Karpas-422 (cell line): ENCODE measurements at regions not wholly inside any gene's neighbourhood (a gene's known extent, or its start where the extent isn't known, plus 50 kb on each side); places are given as distances from the start of the nearest gene placed in this dataset.
A peak's percentile ranks its signal among the peaks of the same experiment; 100 is the strongest.

Experiments
- DNase-seq: peaks from one replicate; pipeline ENCODE4 v3.0.0-alpha.2; 2015
- H2AFZ ChIP-seq: fragments of 200-600 bp; sonication (generic); 2 replicates; pipeline ENCODE4 v1.6.1; 2014; ENCODE audit warnings: antibody characterized with exemption, low read length, mixed read lengths
- H3K27ac ChIP-seq: fragments of 200-600 bp; sonication (generic); 2 replicates; pipeline ENCODE4 v1.5.1; 2014; ENCODE audit warnings: mild to moderate bottlenecking, low read length, moderate library complexity
- H3K27me3 ChIP-seq: fragments of 200-600 bp; sonication (generic); 2 replicates; pipeline ENCODE4 v1.6.1; 2014; ENCODE audit warnings: low read length, mixed read lengths
- H3K36me3 ChIP-seq: fragments of 200-600 bp; sonication (generic); 2 replicates; pipeline ENCODE4 v1.6.1; 2014; ENCODE audit warnings: low read length, mixed read lengths; ENCODE audit not compliant: insufficient read depth
- H3K4me1 ChIP-seq: fragments of 200-600 bp; sonication (generic); 2 replicates; pipeline ENCODE4 v1.6.1; 2014; ENCODE audit warnings: mild to moderate bottlenecking, low read length, mixed read lengths
- H3K4me2 ChIP-seq: fragments of 200-600 bp; sonication (generic); 2 replicates; pipeline ENCODE4 v1.6.1; 2014; ENCODE audit warnings: low read length, low read depth, mild to moderate bottlenecking; ENCODE audit not compliant: poor library complexity, severe bottlenecking
- H3K4me3 ChIP-seq: fragments of 200-600 bp; sonication (generic); 2 replicates; pipeline ENCODE4 v1.5.1; 2014; ENCODE audit warnings: mild to moderate bottlenecking, antibody characterized with exemption, low read length, mixed read lengths
- H3K79me2 ChIP-seq: fragments of 200-600 bp; sonication (generic); 2 replicates; pipeline ENCODE4 v1.6.1; 2014; ENCODE audit warnings: mild to moderate bottlenecking, low read length, mixed read lengths
- H3K9ac ChIP-seq: fragments of 200-600 bp; sonication (generic); 2 replicates; pipeline ENCODE4 v1.6.0; 2014; ENCODE audit warnings: low read length
- H3K9me2 ChIP-seq: fragments of 200-600 bp; sonication (generic), shearing (Covaris generic); replicated peaks from 2 replicates; pipeline ENCODE4 v1.6.0; 2014; ENCODE audit warnings: mild to moderate bottlenecking, low read length, moderate library complexity; ENCODE audit not compliant: insufficient read depth
- H3K9me3 ChIP-seq: fragments of 300-700, 200-600 bp; sonication (generic); 2 replicates; pipeline ENCODE4 v1.6.1; 2014; ENCODE audit warnings: low read length, mixed read lengths
- H4K20me1 ChIP-seq: fragments of 200-600 bp; sonication (generic); 2 replicates; pipeline ENCODE4 v1.6.1; 2014; ENCODE audit warnings: mild to moderate bottlenecking, antibody characterized with exemption, low read length, low read depth; ENCODE audit not compliant: insufficient read depth

DNA sequence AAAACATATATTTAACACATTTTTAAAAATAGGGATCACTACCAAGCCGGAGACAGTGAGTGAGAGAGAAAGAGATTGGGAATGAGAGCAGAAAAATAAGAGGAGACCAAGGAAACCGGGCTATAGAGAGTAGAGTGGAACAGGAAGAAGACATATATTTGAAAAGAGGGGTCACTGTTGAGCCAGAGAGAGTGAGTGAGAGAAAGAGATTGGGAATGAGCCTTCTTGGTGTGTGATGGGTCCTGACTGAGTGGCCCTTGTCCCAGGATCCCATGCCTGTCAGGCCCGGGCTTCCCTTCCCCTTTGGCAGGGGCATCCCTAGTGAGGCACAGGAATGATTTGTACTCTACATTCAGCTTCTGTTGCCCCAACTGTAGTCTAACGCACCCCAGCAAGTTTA is 646.6 kb downstream of the NTRK3 start:
- no peak overlapping the region for H3K9ac ChIP-seq

DNA sequence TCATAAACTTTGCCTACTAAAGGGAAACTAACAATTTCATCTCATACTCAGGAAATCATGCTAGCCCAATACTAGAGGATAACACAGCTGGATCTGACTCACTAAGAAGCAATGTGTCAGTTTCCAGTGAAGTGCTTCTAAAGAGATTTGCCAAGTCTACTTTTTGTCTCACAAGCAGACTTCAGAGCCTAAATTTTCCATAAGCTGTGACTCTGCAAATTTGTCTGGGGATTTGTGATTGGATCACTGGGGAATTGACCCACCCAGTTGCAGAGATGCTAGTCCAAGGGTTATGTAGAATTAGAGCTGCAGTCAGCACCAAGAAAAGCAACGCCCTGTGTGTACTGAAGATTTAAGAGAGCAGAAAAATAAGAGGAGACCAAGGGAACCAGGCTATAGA is 647.1 kb downstream of the NTRK3 start:
- Histone ChIP-seq H3K4me2 (no peak overlapping the region), H2AFZ (no peak overlapping the region)

More for the DNA sequence above, 646.6 kb downstream of the NTRK3 start:
- H3K9me2 ChIP-seq, result no peaks in the 10 kb centered on the region
- no peaks in the 10 kb centered on the region for H3K4me1 ChIP-seq
- no peak overlapping the region for H3K4me3 ChIP-seq
- no peak overlapping the region for H2AFZ ChIP-seq
- no peaks in the 10 kb centered on the region for H3K27me3 ChIP-seq
- no peak overlapping the region for H3K27ac ChIP-seq
- DNase-seq, result no peak
- H3K4me2 ChIP-seq, result no peak overlapping the region
- no peaks in the 10 kb centered on the region for H4K20me1 ChIP-seq
- no peaks in the 10 kb centered on the region for H3K79me2 ChIP-seq
- no peaks in the 10 kb centered on the region for H3K36me3 ChIP-seq
- no peaks in the 10 kb centered on the region for H3K9me3 ChIP-seq

DNA sequence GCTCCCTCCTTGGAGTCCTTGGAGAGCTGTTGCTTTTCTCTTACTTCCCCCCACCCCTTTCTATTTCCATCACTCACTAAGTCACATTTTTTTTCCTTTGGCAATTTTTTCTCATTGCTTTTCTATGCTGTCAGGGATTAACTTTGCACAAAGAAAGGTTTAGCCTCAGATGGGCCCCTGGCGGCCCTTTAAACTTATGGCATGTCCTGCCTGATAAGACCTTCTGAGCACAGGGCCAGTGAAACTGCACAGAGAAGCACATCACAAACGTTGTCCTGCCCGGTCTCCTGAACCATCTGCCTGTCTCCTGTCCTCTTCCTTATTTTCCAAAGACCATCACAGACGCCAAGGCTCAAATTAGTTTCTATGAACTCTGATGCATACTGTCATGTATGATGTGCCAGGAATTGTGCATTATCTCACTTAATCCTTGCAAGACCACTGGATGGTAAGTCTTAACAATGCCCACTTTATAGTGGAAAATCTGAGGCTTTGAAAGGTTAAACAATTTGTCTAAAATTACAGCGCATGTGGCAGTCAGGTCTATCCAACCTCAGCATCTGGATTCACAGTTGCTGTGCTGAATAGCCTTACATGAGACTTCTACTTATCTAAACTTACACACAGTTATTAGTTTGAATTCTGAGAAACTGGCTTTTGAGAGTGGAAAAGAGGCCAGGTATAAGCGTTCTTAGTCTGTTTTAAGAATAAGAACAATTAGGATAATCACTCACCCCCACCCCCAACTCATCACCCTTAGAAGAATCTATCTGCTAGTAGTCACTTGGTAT is 648.1 kb downstream of the NTRK3 start:
- no peaks in the 10 kb centered on the region for H4K20me1 ChIP-seq
- H3K4me2 ChIP-seq, result no peak overlapping the region
- H3K27ac ChIP-seq, result no peak overlapping the region
- H3K9me3 ChIP-seq, result no peaks in the 10 kb centered on the region
- no peak overlapping the region for H3K9ac ChIP-seq
- H3K4me1 ChIP-seq, result no peaks in the 10 kb centered on the region
- no peaks in the 10 kb centered on the region for H3K27me3 ChIP-seq
- no peaks in the 10 kb centered on the region for H3K9me2 ChIP-seq
- H2AFZ ChIP-seq, result no peak overlapping the region
- no peaks in the 10 kb centered on the region for H3K79me2 ChIP-seq
- no peak overlapping the region for H3K4me3 ChIP-seq
- DNase-seq, result no peak
- H3K36me3 ChIP-seq, result no peaks in the 10 kb centered on the region

More for the DNA sequence above, 647.1 kb downstream of the NTRK3 start:
- no peaks in the 10 kb centered on the region for H3K4me1 ChIP-seq
- H3K27me3 ChIP-seq, result no peaks in the 10 kb centered on the region
- no peaks in the 10 kb centered on the region for H3K79me2 ChIP-seq
- no peak overlapping the region for H3K4me3 ChIP-seq
- H3K9ac ChIP-seq, result no peak overlapping the region
- H3K9me2 ChIP-seq, result no peaks in the 10 kb centered on the region
- no peak for DNase-seq
- no peaks in the 10 kb centered on the region for H3K9me3 ChIP-seq
- H3K27ac ChIP-seq, result no peak overlapping the region
- no peaks in the 10 kb centered on the region for H3K36me3 ChIP-seq
- no peaks in the 10 kb centered on the region for H4K20me1 ChIP-seq

DNA sequence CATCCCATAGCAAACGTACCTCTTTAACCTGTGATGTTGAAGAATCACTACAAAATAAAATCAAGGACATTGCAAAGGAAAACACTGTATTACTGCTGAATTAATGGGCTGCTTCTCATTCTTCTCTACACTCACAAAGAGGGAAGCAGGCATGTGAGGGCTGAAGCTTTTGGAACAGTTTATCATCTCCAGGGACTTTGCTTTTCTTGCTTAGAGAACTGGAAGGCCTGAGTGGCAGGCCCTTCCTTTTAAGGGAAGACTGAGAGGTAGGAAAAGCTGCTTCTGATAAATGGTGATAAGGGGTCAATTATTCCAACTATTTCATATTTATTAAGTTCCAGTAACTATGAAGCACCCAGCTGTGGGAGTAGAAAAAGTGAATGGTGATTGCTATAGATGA is 649.6 kb downstream of the NTRK3 start:
- no peak overlapping the region for H3K4me3 ChIP-seq

DNA sequence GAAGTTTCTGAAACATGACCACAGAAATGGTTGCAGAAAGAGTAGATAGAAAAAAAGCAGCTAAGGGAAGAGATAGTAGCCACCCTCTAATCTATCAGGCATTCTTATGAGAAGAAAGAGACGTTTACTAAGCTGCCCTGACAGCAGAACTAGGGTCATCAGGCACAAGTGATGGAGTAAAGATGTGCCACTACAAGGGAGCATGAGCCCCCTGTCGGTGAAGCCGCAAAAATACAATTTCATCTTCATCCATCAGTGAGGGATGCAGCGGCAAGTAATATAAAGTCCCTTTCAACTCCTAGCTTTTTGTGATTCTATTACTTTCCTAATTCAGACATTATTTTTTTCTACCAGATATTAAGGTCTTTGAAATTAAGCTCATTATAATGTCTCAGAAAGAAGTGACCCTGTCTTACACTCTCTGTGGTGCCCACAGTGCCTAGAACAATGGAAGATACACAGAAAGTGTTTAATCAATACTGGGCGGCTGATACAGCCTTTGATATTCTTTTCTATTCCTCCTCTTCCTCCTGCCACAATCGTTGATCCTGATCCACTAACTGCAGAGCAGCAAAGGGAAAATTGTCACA is 651.6 kb downstream of the NTRK3 start:
- H3K79me2 ChIP-seq, result no peaks in the 10 kb centered on the region
- H4K20me1 ChIP-seq, result no peaks in the 10 kb centered on the region
- H3K4me2 ChIP-seq, result no peak overlapping the region
- no peak overlapping the region for H3K4me3 ChIP-seq
- no peak overlapping the region for H3K9ac ChIP-seq
- no peaks in the 10 kb centered on the region for H3K4me1 ChIP-seq
- no peaks in the 10 kb centered on the region for H3K27me3 ChIP-seq
- H3K36me3 ChIP-seq, result no peaks in the 10 kb centered on the region
- no peaks in the 10 kb centered on the region for H3K9me3 ChIP-seq
- H2AFZ ChIP-seq, result no peak overlapping the region
- H3K9me2 ChIP-seq, result no peaks in the 10 kb centered on the region
- DNase-seq, result peak; percentile 75
- no peak overlapping the region for H3K27ac ChIP-seq

More for the DNA sequence above, 649.6 kb downstream of the NTRK3 start:
- Histone ChIP-seq H3K4me1 (no peaks in the 10 kb centered on the region), H3K36me3 (no peaks in the 10 kb centered on the region), H3K9me3 (no peaks in the 10 kb centered on the region), H3K27me3 (no peaks in the 10 kb centered on the region), H3K9ac (no peak overlapping the region), H4K20me1 (no peaks in the 10 kb centered on the region), H3K4me2 (no peak overlapping the region), H3K27ac (no peak overlapping the region), H3K79me2 (no peaks in the 10 kb centered on the region), H2AFZ (no peak overlapping the region), H3K9me2 (no peaks in the 10 kb centered on the region)
- no peak for DNase-seq

DNA sequence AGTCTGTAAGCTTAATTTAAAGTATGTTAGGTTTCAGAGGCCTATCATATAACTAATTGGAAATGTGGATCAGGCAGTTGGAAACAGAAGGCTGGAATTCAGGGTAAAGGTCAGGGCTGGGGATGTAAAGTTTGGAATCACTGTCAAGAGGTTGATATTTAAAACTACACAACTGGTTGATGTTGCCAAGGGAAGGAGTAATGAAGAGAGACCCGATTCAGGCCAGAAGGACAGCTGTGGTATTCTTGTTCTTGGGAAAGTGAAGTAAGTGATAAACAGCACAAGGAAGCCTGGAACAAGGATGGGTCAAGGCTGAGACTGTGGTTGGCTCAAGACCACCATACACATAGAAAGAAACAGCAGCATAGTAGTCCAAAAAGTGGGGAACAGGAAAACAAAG is 654.2 kb downstream of the NTRK3 start:
- no peak overlapping the region for H2AFZ ChIP-seq

DNA sequence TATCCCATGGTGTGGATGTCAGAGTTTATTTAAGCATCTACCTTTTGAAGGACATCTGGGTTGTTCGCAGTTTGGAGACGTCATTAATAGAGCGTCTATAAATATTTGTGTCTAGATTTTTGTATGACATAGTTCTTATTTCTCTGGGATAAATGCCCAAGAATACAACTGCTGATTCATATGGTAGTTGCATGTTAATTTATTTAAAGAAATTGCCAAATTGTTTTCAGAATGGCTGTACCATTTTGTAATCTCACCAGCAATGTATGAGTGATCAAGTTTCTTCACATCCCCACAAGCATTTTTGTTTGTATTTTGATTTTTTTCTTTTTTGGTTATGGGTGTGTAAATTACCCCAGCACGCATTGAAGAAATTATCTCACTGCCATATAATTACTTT is 656.9 kb downstream of the NTRK3 start:
- no peak for DNase-seq
- Histone ChIP-seq H3K79me2 (no peaks in the 10 kb centered on the region), H3K27ac (no peak overlapping the region), H3K4me1 (no peaks in the 10 kb centered on the region), H3K9me3 (no peaks in the 10 kb centered on the region), H3K27me3 (no peaks in the 10 kb centered on the region), H3K4me3 (no peak overlapping the region), H4K20me1 (no peaks in the 10 kb centered on the region), H3K9me2 (no peaks in the 10 kb centered on the region), H2AFZ (no peak overlapping the region), H3K36me3 (no peaks in the 10 kb centered on the region), H3K9ac (no peak overlapping the region), H3K4me2 (no peak overlapping the region)

More for the DNA sequence above, 654.2 kb downstream of the NTRK3 start:
- H3K4me2 ChIP-seq, result no peak overlapping the region
- no peak overlapping the region for H3K9ac ChIP-seq
- no peaks in the 10 kb centered on the region for H3K27me3 ChIP-seq
- no peaks in the 10 kb centered on the region for H3K9me3 ChIP-seq
- no peaks in the 10 kb centered on the region for H3K4me1 ChIP-seq
- no peaks in the 10 kb centered on the region for H3K36me3 ChIP-seq
- H4K20me1 ChIP-seq, result no peaks in the 10 kb centered on the region
- no peak overlapping the region for H3K4me3 ChIP-seq
- no peaks in the 10 kb centered on the region for H3K79me2 ChIP-seq
- H3K27ac ChIP-seq, result no peak overlapping the region
- no peak for DNase-seq
- H3K9me2 ChIP-seq, result no peaks in the 10 kb centered on the region

DNA sequence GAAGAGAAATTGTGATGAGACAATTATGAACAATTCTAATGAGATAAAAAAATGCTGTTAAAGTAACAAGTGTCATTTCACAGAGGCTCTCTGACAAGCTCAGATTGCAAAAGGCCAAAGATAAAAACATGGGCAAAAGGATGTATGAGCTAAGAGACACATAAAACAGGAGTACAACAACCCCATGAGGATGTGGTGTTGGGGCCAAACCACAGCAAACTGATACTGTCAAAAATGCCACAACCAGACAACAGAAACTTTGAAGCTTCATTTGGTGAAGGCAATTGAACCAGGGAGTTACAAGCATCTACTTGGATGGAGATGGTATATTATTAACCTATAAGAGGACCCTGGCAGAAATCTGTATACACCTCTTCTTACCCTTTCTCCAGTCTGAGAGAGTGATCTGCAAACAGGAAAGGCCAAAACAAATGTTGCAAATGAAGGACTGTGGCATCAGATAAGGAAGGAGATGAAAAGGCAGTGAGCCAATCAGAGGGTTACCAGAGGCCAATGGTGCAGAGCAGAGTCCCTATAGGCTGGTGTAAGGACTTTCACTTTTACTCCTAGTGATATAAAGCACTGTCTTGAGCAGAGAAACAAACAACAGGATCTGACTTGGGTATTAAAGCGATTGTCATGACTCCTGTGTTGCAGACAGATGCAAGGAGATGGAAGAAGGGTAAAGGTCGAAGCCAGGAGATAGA is 659.0 kb downstream of the NTRK3 start:
- Histone ChIP-seq H3K4me2 (no peak overlapping the region), H3K9ac (no peak overlapping the region), H4K20me1 (no peaks in the 10 kb centered on the region), H2AFZ (no peak overlapping the region), H3K79me2 (no peaks in the 10 kb centered on the region), H3K4me1 (no peaks in the 10 kb centered on the region), H3K9me3 (no peaks in the 10 kb centered on the region; the same call in 1 of the 2 replicates), H3K9me2 (no peaks in the 10 kb centered on the region), H3K27ac (no peak overlapping the region), H3K4me3 (no peak overlapping the region), H3K27me3 (no peaks in the 10 kb centered on the region), H3K36me3 (no peaks in the 10 kb centered on the region)
- DNase-seq, result no peak
